Panc1 (cell line): ENCODE measurements at regions not wholly inside any gene's neighbourhood (a gene's known extent, or its start where the extent isn't known, plus 50 kb on each side); places are given as distances from the start of the nearest gene placed in this dataset.

Experiments used
- CTCF ChIP-seq: fragments of 450-650 bp; IDR thresholded peaks from 2 replicates; pipeline ENCODE4 v1.5.1; 2017; ENCODE audit warnings: mild to moderate bottlenecking
- POLR2AphosphoS5 ChIP-seq: IDR thresholded peaks from 2 replicates; pipeline ENCODE4 v1.6.1; 2012; ENCODE audit warnings: mild to moderate bottlenecking, low read depth, low read length, moderate library complexity
- REST ChIP-seq, 2 experiments: IDR thresholded peaks; 2 replicates each; pipeline ENCODE4 v1.6.1; 2011 to 2012; ENCODE audit warnings: low read depth in 2 of 2, control low read depth in 1 of 2, low read length in 1 of 2, mild to moderate bottlenecking in 1 of 2, moderate library complexity in 1 of 2; ENCODE audit not compliant: insufficient read depth in 1 of 2
- SIN3A ChIP-seq: IDR thresholded peaks from 2 replicates; pipeline ENCODE4 v1.6.1; 2012; ENCODE audit warnings: low read depth, mild to moderate bottlenecking, low read length, moderate library complexity, borderline replicate concordance; ENCODE audit not compliant: insufficient read depth
- TCF7L2 ChIP-seq: IDR thresholded peaks from 2 replicates; pipeline ENCODE4 v1.6.1; 2011; ENCODE audit warnings: mild to moderate bottlenecking, low read depth, low read length, inconsistent platforms

- TF ChIP-seq CTCF, result no peak
- TF ChIP-seq POLR2AphosphoS5, result no peak
- no peak for TF ChIP-seq SIN3A
- no peak for TF ChIP-seq TCF7L2
- TF ChIP-seq REST (IDR thresholded peaks at IDR 0.05; ENCODE audit: insufficient read depth in 1 of 2, low read depth in 2 of 2, low read length in 1 of 2), result no peak
Measured at GRCh38 chr2:64392529-64392928, 61.4 kb upstream of the LGALSL start.
